ENCODE measurements at regions not wholly inside any gene's neighbourhood (a gene's known extent, or its start where the extent isn't known, plus 50 kb on each side); places are given as distances from the start of the nearest gene placed in this dataset.

GRCh38 chr5:111810112-111810511 lies 53.1 kb upstream of the NREP start:
- no peaks in the 10 kb centered on the region for H3K36me3 ChIP-seq (ENCODE audit: insufficient read depth, low read length)
- no peaks in the 10 kb centered on the region for H3K4me1 ChIP-seq (ENCODE audit: insufficient read depth, low read length)
- CTCF ChIA-PET (ENCODE audit: partially characterized antibody), result no interaction called here
- no peak for DNase-seq
- Mint-ChIP-seq H3K36me3 (no peaks in the 10 kb centered on the region), H3K4me3 (no peak overlapping the region), H3K9me3 (no peaks in the 10 kb centered on the region), H3K27me3 (peaks cover 0 to 2% of the 10 kb centered on the region in 2 donors), H3K27ac (no peak overlapping the region), H3K4me1 (no peaks in the 10 kb centered on the region)
- no peak overlapping the region for H3K4me3 ChIP-seq (ENCODE audit: low read length in 2 of 2)
- intact Hi-C loops (cut with micrococcal nuclease), result no loop called here
- POLR2A ChIA-PET (ENCODE audit: partially characterized antibody), result no interaction called here
- no peak overlapping the region for H3K27ac ChIP-seq (ENCODE audit: low read depth, low read length)
- H3K27me3 ChIP-seq (ENCODE audit: insufficient read depth, low read length), result no peaks in the 10 kb centered on the region
- no peaks in the 10 kb centered on the region for H3K9me3 ChIP-seq (ENCODE audit: control insufficient read depth in 1 of 2, low read length in 2 of 2)

All from CD4-positive, alpha-beta memory T cell (primary cell).